Ishikawa (cell line): ENCODE measurements at regions not wholly inside any gene's neighbourhood (a gene's known extent, or its start where the extent isn't known, plus 50 kb on each side); places are given as distances from the start of the nearest gene placed in this dataset.

ENCODE experiments used
- CEBPB ChIP-seq: IDR thresholded peaks from 2 replicates; pipeline ENCODE4 v1.6.1; 2012
- EGR1 ChIP-seq: IDR thresholded peaks from 2 replicates; pipeline ENCODE4 v1.6.1; 2012
- EP300 ChIP-seq: IDR thresholded peaks from 2 replicates; pipeline ENCODE4 v1.6.1; 2012; ENCODE audit warnings: borderline replicate concordance
- REST ChIP-seq: IDR thresholded peaks from 2 replicates; pipeline ENCODE4 v1.6.1; 2012; ENCODE audit warnings: low read depth, mild to moderate bottlenecking
- TAF1 ChIP-seq: IDR thresholded peaks from 2 replicates; pipeline ENCODE4 v1.6.1; 2012; ENCODE audit warnings: low read depth, mild to moderate bottlenecking
- TCF12 ChIP-seq: IDR thresholded peaks from 2 replicates; pipeline ENCODE4 v1.6.1; 2012; ENCODE audit warnings: low read depth
- TEAD4 ChIP-seq: IDR thresholded peaks from 2 replicates; pipeline ENCODE4 v1.6.1; 2012
- USF1 ChIP-seq: IDR thresholded peaks from 2 replicates; pipeline ENCODE4 v1.6.1; 2012
- YY1 ChIP-seq: IDR thresholded peaks from 2 replicates; pipeline ENCODE4 v1.6.1; 2012; ENCODE audit warnings: low read depth
- ZBTB7A ChIP-seq: IDR thresholded peaks from 2 replicates; pipeline ENCODE4 v1.6.1; 2012; ENCODE audit warnings: low read depth

- TF ChIP-seq TCF12 = no peak
- TF ChIP-seq TEAD4 = no peak
- TF ChIP-seq TAF1 = no peak
- no peak for TF ChIP-seq ZBTB7A
- no peak for TF ChIP-seq EP300
- TF ChIP-seq REST = no peak
- no peak for TF ChIP-seq CEBPB
- TF ChIP-seq USF1 = no peak
- no peak for TF ChIP-seq YY1
- no peak for TF ChIP-seq EGR1
Observed at GRCh38 chr1:239882967-239883366, 208.7 kb upstream of the FMN2 start.
